IMR-90 (cell line): ENCODE measurements at regions not wholly inside any gene's neighbourhood (a gene's known extent, or its start where the extent isn't known, plus 50 kb on each side); places are given as distances from the start of the nearest gene placed in this dataset.

ENCODE experiments used
- ATAC-seq: fragments of 200-7000 bp; cut with Tn5 transposase; 2 replicates; pipeline ENCODE4 v1.9.1; 2020; ENCODE audit warnings: low read depth, mild to moderate bottlenecking, moderate library complexity
- BruUV-seq: library from RNA; stranded (reverse); fragments of 400-500 nt; replicated peaks from 2 replicates; lab custom pipeline; 2021; lab: Mats Ljungman, UMichigan
- CTCF ChIA-PET: fragments of 300-600 bp; formaldehyde crosslinking; extraction: SDS; loops from one replicate; lab custom pipeline; 2021; ENCODE audit warnings: antibody characterized with exemption; lab: Yijun Ruan, JAX
- POLR2A ChIA-PET: fragments of 300-600 bp; sonication (Branson Sonifier 250); formaldehyde crosslinking; loops from one replicate; lab custom pipeline; 2022; ENCODE audit warnings: antibody characterized with exemption; ENCODE audit not compliant: unreplicated experiment; lab: Charles Lee
- DNase-seq: peaks from one replicate; pipeline ENCODE4 v3.0.0; 2013
- H2AFZ ChIP-seq: replicated peaks from 2 replicates; pipeline ENCODE3; 2013; ENCODE audit warnings: low read length, mild to moderate bottlenecking; ENCODE audit not compliant: poor library complexity
- H2AK5ac ChIP-seq: 2 replicates; pipeline ENCODE4 v1.6.1; 2013; ENCODE audit warnings: low read depth, low read length, inconsistent platforms
- H2AK9ac ChIP-seq: replicated peaks from 2 replicates; pipeline ENCODE3; 2013; ENCODE audit warnings: mild to moderate bottlenecking, low read depth, low read length, moderate library complexity; ENCODE audit not compliant: poor library complexity
- H2BK120ac ChIP-seq: 2 replicates; pipeline ENCODE4 v1.6.1; 2013; ENCODE audit warnings: low read depth, low read length, inconsistent platforms
- H2BK15ac ChIP-seq: 3 replicates; pipeline ENCODE4 v1.6.1; 2013; ENCODE audit warnings: low read depth, low read length, inconsistent platforms
- H2BK20ac ChIP-seq: 2 replicates; pipeline ENCODE4 v1.6.1; 2013; ENCODE audit warnings: low read depth, mild to moderate bottlenecking, inconsistent platforms, low read length, moderate library complexity
- H2BK5ac ChIP-seq: 2 replicates; pipeline ENCODE4 v1.6.1; 2013; ENCODE audit warnings: mild to moderate bottlenecking, low read depth, low read length, inconsistent platforms; ENCODE audit not compliant: poor library complexity, severe bottlenecking
- H3K14ac ChIP-seq: replicated peaks from 2 replicates; pipeline ENCODE4 v1.6.1; 2013; ENCODE audit warnings: low read depth, low read length, inconsistent platforms
- H3K18ac ChIP-seq: 2 replicates; pipeline ENCODE4 v1.6.1; 2013; ENCODE audit warnings: low read depth, low read length, control low read depth
- H3K23ac ChIP-seq: 2 replicates; pipeline ENCODE4 v1.6.1; 2013; ENCODE audit warnings: low read depth, low read length, inconsistent platforms
- H3K27ac ChIP-seq: 2 replicates; pipeline ENCODE4 v1.5.1; 2013; ENCODE audit warnings: mild to moderate bottlenecking, control low read depth, low read length; ENCODE audit not compliant: insufficient read depth
- H3K27me3 ChIP-seq: 2 replicates; pipeline ENCODE4 v1.6.1; 2013; ENCODE audit warnings: low read length; ENCODE audit not compliant: control insufficient read depth, insufficient read depth
- H3K36me3 ChIP-seq: 2 replicates; pipeline ENCODE4 v1.6.1; 2013; ENCODE audit warnings: low read length, mixed read lengths; ENCODE audit not compliant: control insufficient read depth, insufficient read depth
- H3K4ac ChIP-seq: 2 replicates; pipeline ENCODE4 v1.6.1; 2013; ENCODE audit warnings: low read depth, low read length, inconsistent platforms
- H3K4me1 ChIP-seq: 2 replicates; pipeline ENCODE4 v1.6.1; 2013; ENCODE audit warnings: low read length, mixed read lengths; ENCODE audit not compliant: control insufficient read depth, insufficient read depth
- H3K4me2 ChIP-seq: 2 replicates; pipeline ENCODE4 v1.6.1; 2013; ENCODE audit warnings: low read depth, mild to moderate bottlenecking, control low read depth, low read length, moderate library complexity
- H3K4me3 ChIP-seq: 2 replicates; pipeline ENCODE4 v1.5.1; 2013; ENCODE audit warnings: low read depth, mild to moderate bottlenecking, control low read depth, low read length, moderate library complexity; ENCODE audit not compliant: insufficient read depth
- H3K56ac ChIP-seq: 2 replicates; pipeline ENCODE4 v1.6.1; 2013; ENCODE audit warnings: low read length, inconsistent platforms; ENCODE audit not compliant: insufficient read depth; ENCODE audit errors: extremely low read depth
- H3K79me1 ChIP-seq, 2 experiments: 2 replicates each; pipeline ENCODE4 v1.6.1; 2013; ENCODE audit warnings: low read length in 2 of 2, inconsistent platforms in 1 of 2, low read depth in 1 of 2
- H3K9ac ChIP-seq: 2 replicates; pipeline ENCODE4 v1.6.1; 2013; ENCODE audit warnings: low read depth, low read length, control low read depth
- H3K9me1 ChIP-seq: 2 replicates; pipeline ENCODE4 v1.6.1; 2013; ENCODE audit warnings: low read length, inconsistent platforms; ENCODE audit not compliant: insufficient read depth
- H3K9me3 ChIP-seq: 2 replicates; pipeline ENCODE4 v1.6.1; 2013; ENCODE audit warnings: low read length; ENCODE audit not compliant: control insufficient read depth, insufficient read depth
- H4K20me1 ChIP-seq: 2 replicates; pipeline ENCODE4 v1.6.1; 2013; ENCODE audit warnings: low read length, inconsistent platforms; ENCODE audit not compliant: insufficient read depth
- H4K5ac ChIP-seq: 2 replicates; pipeline ENCODE4 v1.6.1; 2013; ENCODE audit warnings: mild to moderate bottlenecking, low read depth, low read length, control low read depth
- H4K8ac ChIP-seq, 2 experiments: 2 replicates each; pipeline ENCODE4 v1.6.1; 2013; ENCODE audit warnings: low read depth in 2 of 2, low read length in 2 of 2, control low read depth in 1 of 2, inconsistent platforms in 1 of 2
- H4K91ac ChIP-seq: 2 replicates; pipeline ENCODE4 v1.6.1; 2013; ENCODE audit warnings: low read depth, low read length, inconsistent platforms; ENCODE audit not compliant: insufficient read depth
- BHLHE40 ChIP-seq: fragments of 150-350 bp; IDR thresholded peaks from 2 replicates; pipeline ENCODE4 v1.6.1; 2016; ENCODE audit warnings: mild to moderate bottlenecking, low read depth, low read length
- CEBPB ChIP-seq: IDR thresholded peaks from 2 replicates; pipeline ENCODE4 v1.6.1; 2012; ENCODE audit warnings: low read depth, low read length, improper control_type of control experiment
- CHD1 ChIP-seq: IDR thresholded peaks from 2 replicates; pipeline ENCODE4 v1.6.1; 2012; ENCODE audit warnings: low read depth, low read length, improper control_type of control experiment
- CTCF ChIP-seq: conservative IDR thresholded peaks from 2 replicates; pipeline ENCODE4 v1.5.1; 2012; ENCODE audit warnings: mild to moderate bottlenecking, low read depth, low read length, improper control_type of control experiment
- FOS ChIP-seq: fragments of 150-350 bp; IDR thresholded peaks from 2 replicates; pipeline ENCODE4 v1.6.1; 2016; ENCODE audit warnings: low read depth, low read length
- MAFK ChIP-seq: IDR thresholded peaks from 2 replicates; pipeline ENCODE4 v1.6.1; 2012; ENCODE audit warnings: low read depth, low read length, improper control_type of control experiment
- MXI1 ChIP-seq: IDR thresholded peaks from 2 replicates; pipeline ENCODE4 v1.6.1; 2012; ENCODE audit warnings: low read depth, mild to moderate bottlenecking, low read length, moderate library complexity, borderline replicate concordance
- NFE2L2 ChIP-seq: fragments of 150-350 bp; IDR thresholded peaks from 2 replicates; pipeline ENCODE4 v1.6.1; 2016; ENCODE audit warnings: low read depth, mild to moderate bottlenecking, low read length
- POLR2A ChIP-seq: IDR thresholded peaks from 2 replicates; pipeline ENCODE4 v1.6.1; 2012; ENCODE audit warnings: mild to moderate bottlenecking, low read depth, low read length
- RAD21 ChIP-seq: IDR thresholded peaks from 2 replicates; pipeline ENCODE4 v1.6.1; 2012; ENCODE audit warnings: low read length, improper control_type of control experiment
- RCOR1 ChIP-seq: IDR thresholded peaks from 2 replicates; pipeline ENCODE4 v1.6.1; 2012; ENCODE audit warnings: mild to moderate bottlenecking, low read length, improper control_type of control experiment; ENCODE audit not compliant: insufficient replicate concordance
- RFX5 ChIP-seq: IDR thresholded peaks from 2 replicates; pipeline ENCODE4 v1.8.0; 2012; ENCODE audit warnings: low read depth, mild to moderate bottlenecking, low read length, moderate library complexity
- USF2 ChIP-seq: fragments of 150-350 bp; IDR thresholded peaks from 2 replicates; pipeline ENCODE4 v1.6.1; 2017; ENCODE audit warnings: mild to moderate bottlenecking, antibody characterized with exemption, low read length, low read depth
- WGBS, 2 experiments: methylation state at CpG; one replicate each; pipeline versions ENCODE4 v1.1.5 to v1.1.7; 2013; ENCODE audit warnings: missing lambda C conversion rate in 2 of 2; ENCODE audit not compliant: insufficient read length in 1 of 2; ENCODE audit errors: extremely low coverage in 2 of 2; 5-methylcytosine and 5-hydroxymethylcytosine counted together
- dilution Hi-C: fragments of 300-500 bp; cut with HindIII; formaldehyde crosslinking; loops from one replicate; pipeline ENCODE4 v1.14.3; 2018; ENCODE audit warnings: low sequenced_read_pairs; ENCODE audit not compliant: unreplicated experiment
- in situ Hi-C: fragments of 300-500 bp; cut with MboI; formaldehyde crosslinking; loops from 3 replicates; pipeline ENCODE4 v1.14.3; 2019; ENCODE audit warnings: low sequenced_read_pairs, inconsistent platforms, mixed read lengths
- intact Hi-C: fragments of 100-400 bp; cut with micrococcal nuclease; formaldehyde crosslinking; loops from 2 replicates; pipeline ENCODE4 v1.10.0; 2022

- no peak overlapping the region for H2BK20ac ChIP-seq
- H3K27ac ChIP-seq, result no peak overlapping the region
Observed at GRCh38 chr1:166237675-166238074, 70.9 kb upstream of the FAM78B start.

More at GRCh38 chr1:166237675-166238074, 70.9 kb upstream of the FAM78B start:
- no CpG with 5 or more reads among the region's 1 CpG for WGBS, 2 experiments
- H3K23ac ChIP-seq, result no peak overlapping the region
- H2AK9ac ChIP-seq, result no peak overlapping the region
- no peak overlapping the region for H3K4me3 ChIP-seq
- no peak overlapping the region for H4K8ac ChIP-seq
- H3K9ac ChIP-seq, result no peak overlapping the region
- no peak overlapping the region for H2BK120ac ChIP-seq
- intact Hi-C loops, result no loop called here
- H4K5ac ChIP-seq, result no peak overlapping the region
- no peak overlapping the region for H2BK15ac ChIP-seq
- no peak for TF ChIP-seq CTCF
- TF ChIP-seq FOS, result no peak
- no peak for TF ChIP-seq BHLHE40
- TF ChIP-seq USF2, result no peak
- TF ChIP-seq RAD21, result no peak
- no peak for TF ChIP-seq MAFK
- TF ChIP-seq CEBPB, result no peak
- TF ChIP-seq POLR2A, result no peak
- no peak for TF ChIP-seq MXI1
- TF ChIP-seq NFE2L2, result no peak
- TF ChIP-seq RCOR1, result no peak
- TF ChIP-seq CHD1, result no peak
- TF ChIP-seq RFX5, result no peak
- ChIA-PET POLR2A (no interaction called here), CTCF (no interaction called here)
- no peaks in the 10 kb centered on the region for H4K20me1 ChIP-seq
- H2BK5ac ChIP-seq, result no peak overlapping the region
- peaks cover 28% of the 10 kb centered on the region; the same call in 1 of the 2 replicates for H3K9me3 ChIP-seq
- H3K18ac ChIP-seq, result no peak overlapping the region
- H3K79me1 ChIP-seq, result no peaks in the 10 kb centered on the region
- no peak overlapping the region for H3K56ac ChIP-seq
- H3K27me3 ChIP-seq, result no peaks in the 10 kb centered on the region
- no peak overlapping the region for H3K4me2 ChIP-seq
- no TSS peak for BruUV-seq
- H3K36me3 ChIP-seq, result no peaks in the 10 kb centered on the region
- dilution Hi-C loops, result no loop called here
- H4K91ac ChIP-seq, result no peak overlapping the region
- H3K9me1 ChIP-seq, result no peaks in the 10 kb centered on the region
- in situ Hi-C loops, result no loop called here
- DNase-seq, result no peak
- no peak for ATAC-seq
- H3K14ac ChIP-seq, result no peak overlapping the region
- H2AFZ ChIP-seq, result no peak overlapping the region
- no peak overlapping the region for H2AK5ac ChIP-seq
- H3K4ac ChIP-seq, result no peak overlapping the region
- no peaks in the 10 kb centered on the region for H3K4me1 ChIP-seq
